Cardiac muscle cell (in vitro differentiated cells and primary cell): ENCODE measurements at regions not wholly inside any gene's neighbourhood (a gene's known extent, or its start where the extent isn't known, plus 50 kb on each side); places are given as distances from the start of the nearest gene placed in this dataset.
A peak's percentile ranks its signal among the peaks of the same experiment; 100 is the strongest.

Source experiments
- DNase-seq, 2 donors: peaks; one replicate each; pipeline versions ENCODE4 v3.0.0 to v3.0.0-alpha.2; 2010 to 2017; ENCODE audit warnings: low read depth in 1 of 2, low spot score in 1 of 2
- H3K27ac ChIP-seq: fragments of 200-600 bp; sonication (generic); 2 replicates; pipeline ENCODE4 v1.5.1; 2016
- H3K27me3 ChIP-seq: fragments of 200-600 bp; sonication (generic); 2 replicates; pipeline ENCODE4 v1.6.0; 2016; ENCODE audit warnings: control low read depth
- H3K36me3 ChIP-seq: fragments of 200-600 bp; sonication (generic); 2 replicates; pipeline ENCODE4 v1.5.1; 2016; ENCODE audit warnings: control low read depth
- H3K4me1 ChIP-seq: fragments of 200-600 bp; sonication (generic); 2 replicates; pipeline ENCODE4 v1.8.1; 2017; ENCODE audit warnings: low read depth, mild to moderate bottlenecking, mixed run types
- H3K4me3 ChIP-seq: fragments of 200-600 bp; sonication (generic); 2 replicates; pipeline ENCODE4 v1.5.1; 2016; ENCODE audit warnings: mild to moderate bottlenecking
- H3K9me3 ChIP-seq: fragments of 200-600 bp; sonication (generic); 2 replicates; pipeline ENCODE4 v1.5.1; 2017; ENCODE audit warnings: low read depth, mild to moderate bottlenecking, control low read depth
- TF ChIP-seq, protein P1 (sequence below): IDR thresholded peaks from 2 replicates; pipeline ENCODE4 v1.5.1; 2012; ENCODE audit warnings: low read depth, mild to moderate bottlenecking, low read length

DNA sequence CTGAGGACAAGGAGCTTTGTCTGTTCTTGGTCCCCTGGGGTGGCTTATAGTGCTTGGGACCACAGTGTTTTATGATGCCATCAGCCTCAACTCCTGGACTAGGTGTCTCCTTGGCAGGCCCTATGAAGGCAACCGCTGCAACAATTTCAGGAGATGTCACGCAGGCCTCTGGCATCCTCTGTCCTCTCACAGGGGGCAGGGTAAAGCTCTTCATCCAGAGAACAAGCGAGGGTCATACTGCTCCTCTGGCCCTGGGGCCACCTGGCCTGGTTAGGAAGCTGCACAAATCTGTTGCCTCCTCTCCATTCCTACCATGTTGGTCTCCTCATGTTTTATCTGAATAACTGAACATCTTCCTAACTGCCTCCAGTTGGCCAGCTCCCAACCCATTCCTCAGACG, 148.9 kb upstream of the SPEF2 start:
- TF ChIP-seq, protein P1, sequence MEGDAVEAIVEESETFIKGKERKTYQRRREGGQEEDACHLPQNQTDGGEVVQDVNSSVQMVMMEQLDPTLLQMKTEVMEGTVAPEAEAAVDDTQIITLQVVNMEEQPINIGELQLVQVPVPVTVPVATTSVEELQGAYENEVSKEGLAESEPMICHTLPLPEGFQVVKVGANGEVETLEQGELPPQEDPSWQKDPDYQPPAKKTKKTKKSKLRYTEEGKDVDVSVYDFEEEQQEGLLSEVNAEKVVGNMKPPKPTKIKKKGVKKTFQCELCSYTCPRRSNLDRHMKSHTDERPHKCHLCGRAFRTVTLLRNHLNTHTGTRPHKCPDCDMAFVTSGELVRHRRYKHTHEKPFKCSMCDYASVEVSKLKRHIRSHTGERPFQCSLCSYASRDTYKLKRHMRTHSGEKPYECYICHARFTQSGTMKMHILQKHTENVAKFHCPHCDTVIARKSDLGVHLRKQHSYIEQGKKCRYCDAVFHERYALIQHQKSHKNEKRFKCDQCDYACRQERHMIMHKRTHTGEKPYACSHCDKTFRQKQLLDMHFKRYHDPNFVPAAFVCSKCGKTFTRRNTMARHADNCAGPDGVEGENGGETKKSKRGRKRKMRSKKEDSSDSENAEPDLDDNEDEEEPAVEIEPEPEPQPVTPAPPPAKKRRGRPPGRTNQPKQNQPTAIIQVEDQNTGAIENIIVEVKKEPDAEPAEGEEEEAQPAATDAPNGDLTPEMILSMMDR: no peak
- Histone ChIP-seq H3K27me3 (no peaks in the 10 kb centered on the region), H3K4me1 (no peaks in the 10 kb centered on the region), H3K27ac (no peak overlapping the region), H3K9me3 (no peaks in the 10 kb centered on the region), H3K4me3 (no peak overlapping the region), H3K36me3 (no peaks in the 10 kb centered on the region)
- no peak for DNase-seq

DNA sequence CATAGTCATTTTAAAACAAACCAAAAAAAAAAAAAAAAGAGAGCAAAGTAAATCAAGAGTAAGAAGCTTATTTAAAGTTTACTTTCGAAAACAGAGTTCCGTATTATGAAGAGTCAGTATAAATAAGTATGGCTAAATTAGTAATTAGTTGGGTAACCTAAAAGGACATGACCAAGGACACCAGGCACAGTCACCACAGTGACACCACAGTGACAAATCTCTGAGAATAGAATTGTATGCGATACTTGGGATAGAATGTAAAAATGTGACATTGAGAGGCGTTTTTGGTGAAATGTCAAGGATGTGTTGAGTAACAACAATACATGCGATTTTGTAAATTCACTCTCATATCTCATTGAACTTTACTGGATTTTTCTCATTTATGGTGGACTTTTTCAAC, 150.9 kb upstream of the SPEF2 start:
- no peak overlapping the region for H3K27ac ChIP-seq
- H3K4me3 ChIP-seq: no peak overlapping the region
- H3K9me3 ChIP-seq: no peaks in the 10 kb centered on the region
- no peak for DNase-seq
- TF ChIP-seq, protein P1: no peak
- H3K27me3 ChIP-seq: no peaks in the 10 kb centered on the region
- H3K36me3 ChIP-seq: no peaks in the 10 kb centered on the region
- no peaks in the 10 kb centered on the region for H3K4me1 ChIP-seq

DNA sequence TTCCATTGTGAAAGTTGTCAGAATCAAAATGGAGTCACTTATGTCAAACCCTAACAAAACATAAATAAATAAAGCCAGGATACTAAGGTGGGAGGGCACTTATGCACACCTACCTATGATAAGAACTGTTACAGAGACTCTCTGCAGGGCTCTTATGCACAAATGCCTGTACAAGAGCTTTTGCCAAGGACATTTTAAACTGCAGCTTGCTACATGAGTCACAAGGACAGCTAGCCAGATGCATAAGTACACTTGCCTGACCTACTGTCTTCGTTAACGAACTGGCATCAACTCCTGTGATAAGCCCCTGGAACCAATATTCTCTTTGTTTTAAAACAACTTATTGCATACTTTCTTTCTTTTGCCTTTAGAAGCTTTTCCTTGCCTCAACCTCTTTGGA, 152.9 kb upstream of the SPEF2 start:
- Histone ChIP-seq H3K36me3 (no peaks in the 10 kb centered on the region), H3K27me3 (no peaks in the 10 kb centered on the region), H3K4me1 (no peaks in the 10 kb centered on the region), H3K27ac (no peak overlapping the region), H3K9me3 (no peaks in the 10 kb centered on the region), H3K4me3 (no peak overlapping the region)
- DNase-seq: peak in 1 of 2 donors; percentile 40
- TF ChIP-seq, protein P1: no peak

DNA sequence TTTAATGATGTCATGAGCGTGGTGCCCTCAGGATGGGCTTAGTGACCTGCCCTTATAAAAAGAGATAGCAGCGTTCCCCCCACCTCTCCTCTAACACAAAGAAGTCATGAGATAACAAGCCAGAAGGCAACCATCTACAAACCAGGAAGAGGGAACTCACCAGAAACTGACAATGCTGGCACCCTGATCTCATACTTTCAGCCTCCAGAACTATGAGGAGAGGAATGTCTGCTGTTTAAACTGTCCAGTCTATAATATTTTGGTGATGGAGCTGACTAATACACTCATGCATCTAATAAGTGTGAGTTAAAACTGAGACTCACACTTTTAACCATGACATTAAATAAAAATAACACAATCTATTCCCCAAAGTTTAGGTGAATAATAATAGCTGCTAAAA, 156.1 kb upstream of the SPEF2 start:
- Histone ChIP-seq H3K9me3 (no peaks in the 10 kb centered on the region), H3K4me1 (peaks cover 12% of the 10 kb centered on the region), H3K4me3 (no peak overlapping the region), H3K36me3 (no peaks in the 10 kb centered on the region), H3K27ac (no peak overlapping the region), H3K27me3 (no peaks in the 10 kb centered on the region)
- DNase-seq: no peak
- TF ChIP-seq, protein P1: no peak

DNA sequence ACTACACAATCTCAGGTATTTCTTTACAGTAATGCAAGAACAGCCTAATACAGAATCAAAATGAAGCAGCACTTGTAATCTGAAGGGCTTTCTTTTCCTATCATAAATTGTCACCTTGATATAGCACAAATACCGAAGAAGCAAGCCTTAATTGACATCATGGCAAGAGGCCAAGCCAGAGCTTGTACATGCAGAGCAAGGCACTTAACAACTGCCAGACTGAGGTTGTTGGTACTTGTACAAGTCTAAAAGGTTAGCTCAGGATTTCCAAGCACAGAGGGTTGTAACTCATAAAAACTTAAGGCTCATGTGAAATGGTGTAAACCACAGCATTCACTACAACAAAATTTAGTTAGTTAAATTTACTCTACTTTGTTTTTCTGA, 158.8 kb upstream of the SPEF2 start:
- Histone ChIP-seq H3K36me3 (no peaks in the 10 kb centered on the region), H3K9me3 (no peaks in the 10 kb centered on the region), H3K4me3 (no peak overlapping the region), H3K27me3 (no peaks in the 10 kb centered on the region), H3K27ac (peak overlapping the region; percentile 0), H3K4me1 (peaks cover 12% of the 10 kb centered on the region)
- TF ChIP-seq, protein P1: no peak
- DNase-seq: peak in 1 of 2 donors; percentile 94
